HG03103 (cell line): ENCODE measurements at regions not wholly inside any gene's neighbourhood (a gene's known extent, or its start where the extent isn't known, plus 50 kb on each side); places are given as distances from the start of the nearest gene placed in this dataset.
"Not testable (repeated sequence)": the region's sequence is repeated elsewhere in the genome, so short reads cannot be mapped to it uniquely, and the experiment has no call there.

Source experiments
- ATAC-seq: cut with Tn5 transposase; IDR thresholded peaks from one replicate; pipeline ENCODE4 v1.9.1; 2021; ENCODE audit warnings: low read depth; ENCODE audit not compliant: unreplicated experiment

DNA sequence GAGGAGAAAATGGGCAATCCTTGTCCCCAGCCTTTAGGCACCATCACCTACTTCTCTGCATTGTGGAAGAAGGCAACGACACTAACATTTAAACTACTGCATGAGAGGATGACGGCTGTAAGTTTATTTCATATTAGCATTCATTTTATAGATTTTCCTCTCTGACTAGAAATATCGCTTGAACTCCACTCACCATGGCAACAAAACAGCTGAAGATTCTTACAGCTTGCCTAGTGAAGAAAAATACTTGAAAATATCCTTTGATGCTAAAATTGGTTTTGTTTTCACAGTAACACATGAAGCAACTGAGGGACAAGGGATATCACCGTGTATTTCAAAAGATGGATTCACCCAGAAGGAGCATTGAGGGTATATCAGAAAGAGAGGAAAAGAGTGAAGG lies 284.3 kb downstream of the LIG4 start:
- no peak for ATAC-seq

DNA sequence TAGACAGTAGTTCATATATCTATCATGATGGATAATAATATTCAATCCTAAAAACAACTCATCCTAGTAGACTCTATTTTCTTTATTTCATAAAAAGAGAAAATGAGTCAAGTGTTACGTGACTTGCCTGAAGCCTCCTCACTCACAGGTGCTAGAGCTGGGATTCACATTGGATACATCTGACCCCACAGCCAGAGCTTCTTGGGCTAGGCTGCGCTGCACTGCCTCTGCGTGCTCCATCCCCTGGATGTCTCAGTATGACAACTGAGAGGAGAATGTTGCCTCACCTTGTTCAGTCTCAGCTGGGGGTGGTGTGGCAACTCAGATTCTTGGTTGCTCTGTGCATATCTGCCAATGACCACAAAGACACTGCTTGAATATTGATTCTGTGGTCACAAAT lies 286.6 kb downstream of the LIG4 start:
- ATAC-seq: no peak

DNA sequence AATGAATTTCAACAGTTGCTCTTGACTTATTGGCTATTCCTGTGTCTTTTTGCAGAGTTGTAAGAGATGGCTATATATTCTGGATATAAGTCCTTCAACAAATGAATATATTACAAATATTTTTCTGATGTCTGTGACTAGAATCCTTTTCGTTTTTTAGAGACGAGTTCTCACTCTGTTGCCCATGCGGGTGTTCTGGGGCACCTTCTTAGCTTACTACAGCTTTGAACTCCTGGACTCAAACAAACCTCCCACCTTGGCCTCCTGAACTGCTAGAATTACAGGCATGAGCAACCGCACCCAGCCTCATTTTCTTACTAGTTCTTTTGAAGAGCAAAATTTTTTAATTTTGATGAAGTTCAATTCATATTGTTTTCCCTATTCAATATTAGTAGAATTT lies 287.8 kb downstream of the LIG4 start:
- ATAC-seq: no peak

DNA sequence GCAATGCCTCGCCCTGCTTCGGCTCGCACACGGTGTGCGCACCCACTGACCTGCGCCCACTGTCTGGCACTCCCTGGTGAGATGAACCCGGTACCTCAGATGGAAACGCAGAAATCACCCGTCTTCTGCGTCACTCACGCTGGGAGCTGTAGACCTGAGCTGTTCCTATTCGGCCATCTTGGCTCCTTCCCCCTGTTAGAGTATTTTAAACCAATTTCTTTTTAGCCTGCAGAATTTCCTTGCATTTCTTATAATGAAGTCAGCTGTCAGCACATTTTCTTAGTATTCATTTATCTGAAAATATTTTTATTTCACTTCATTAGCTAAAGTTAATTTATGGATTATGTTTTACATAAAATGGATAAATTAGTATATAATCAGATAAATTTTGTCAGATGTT lies 288.8 kb downstream of the LIG4 start:
- ATAC-seq: not testable (repeated sequence)

DNA sequence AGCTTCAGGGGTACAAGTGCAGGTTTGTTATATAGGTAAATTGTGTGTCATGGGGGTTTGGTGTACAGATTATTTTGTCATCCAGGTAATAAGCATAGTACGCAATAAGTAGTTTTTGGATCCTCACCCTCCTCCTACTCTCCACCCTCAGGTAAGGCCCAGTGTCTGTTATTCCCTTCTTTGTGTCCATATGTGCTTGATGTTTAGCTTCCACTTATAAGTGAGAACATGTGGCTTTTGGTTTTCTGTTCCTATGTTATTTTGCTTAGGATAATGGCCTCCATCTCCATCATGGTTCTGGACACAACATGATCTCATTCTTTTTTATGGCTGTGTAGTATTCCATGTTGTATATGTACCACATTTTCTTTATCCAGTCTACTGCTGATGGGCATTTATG lies 298.4 kb downstream of the LIG4 start:
- not testable (repeated sequence) for ATAC-seq

DNA sequence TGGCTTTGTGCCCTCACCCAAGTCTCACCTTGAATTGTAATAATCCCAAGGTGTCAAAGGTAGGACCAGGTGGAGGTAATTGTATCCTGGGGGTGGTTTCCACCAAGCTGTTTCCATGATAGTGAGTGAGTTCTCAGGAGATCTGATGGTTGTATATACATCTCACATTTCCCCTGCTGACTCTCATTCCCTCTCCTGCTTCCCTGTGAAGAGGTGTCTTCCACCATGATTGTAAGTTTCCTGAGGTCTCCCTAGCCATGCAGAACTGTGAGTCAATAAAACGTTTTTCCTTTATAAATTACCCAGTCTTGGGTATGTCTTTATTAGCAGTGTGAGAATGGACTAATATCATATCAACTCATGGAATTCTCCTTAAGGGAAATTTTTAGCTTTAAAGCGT lies 302.6 kb downstream of the LIG4 start:
- ATAC-seq: no peak

DNA sequence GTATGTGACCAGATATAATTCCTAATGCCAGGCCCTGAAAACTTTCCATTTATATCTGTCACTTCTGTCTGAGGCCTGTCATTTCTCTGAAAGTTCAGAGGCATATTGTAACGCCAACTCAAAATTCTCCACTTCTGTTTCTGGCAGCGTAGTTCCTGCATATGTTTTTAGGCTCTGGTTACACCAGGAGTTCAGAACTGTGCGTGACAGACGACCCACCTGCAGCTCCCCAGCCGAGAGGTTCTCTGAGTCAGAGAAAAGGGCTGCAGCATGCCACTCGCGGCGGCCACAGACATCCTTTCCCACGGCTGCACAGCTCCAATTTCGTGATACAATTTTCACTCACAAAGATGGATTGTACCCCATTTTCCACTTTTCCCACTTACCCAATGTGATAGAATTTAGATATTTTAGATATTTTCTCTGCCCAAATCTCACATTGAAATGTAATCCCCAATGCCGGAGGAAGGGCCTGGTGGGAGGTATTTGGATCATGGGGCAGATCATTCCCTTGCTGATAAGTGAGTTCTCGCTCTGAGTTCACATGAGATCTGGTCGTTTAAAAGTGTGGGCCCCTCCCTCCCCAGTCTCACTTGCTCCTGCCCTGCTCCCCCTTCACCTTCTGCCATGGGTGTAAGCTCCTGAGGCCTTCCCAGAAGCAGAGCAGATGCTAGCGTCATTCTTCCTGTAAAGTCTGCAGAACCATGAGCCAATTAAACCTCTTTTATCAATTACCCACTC lies 308.1 kb downstream of the LIG4 start:
- ATAC-seq: no peak

DNA sequence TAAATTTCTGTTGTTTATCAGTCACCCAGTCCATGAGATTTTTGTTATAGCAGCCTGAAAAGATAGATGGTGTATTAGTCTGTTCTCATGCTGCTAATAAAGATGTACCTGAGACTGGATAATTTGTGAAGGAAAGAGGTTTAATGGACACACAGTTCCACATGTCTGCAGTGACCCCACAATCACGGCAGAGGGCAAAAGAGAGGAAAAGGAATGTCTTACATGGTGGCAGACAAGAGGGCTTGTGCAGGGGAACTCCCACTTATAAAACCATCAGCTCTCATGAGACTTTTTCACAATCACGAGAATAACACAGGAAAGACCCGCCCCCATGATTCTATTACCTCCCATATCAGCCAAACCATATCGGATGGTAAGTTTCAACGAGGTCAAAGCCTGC lies 309.2 kb downstream of the LIG4 start:
- no peak for ATAC-seq

DNA sequence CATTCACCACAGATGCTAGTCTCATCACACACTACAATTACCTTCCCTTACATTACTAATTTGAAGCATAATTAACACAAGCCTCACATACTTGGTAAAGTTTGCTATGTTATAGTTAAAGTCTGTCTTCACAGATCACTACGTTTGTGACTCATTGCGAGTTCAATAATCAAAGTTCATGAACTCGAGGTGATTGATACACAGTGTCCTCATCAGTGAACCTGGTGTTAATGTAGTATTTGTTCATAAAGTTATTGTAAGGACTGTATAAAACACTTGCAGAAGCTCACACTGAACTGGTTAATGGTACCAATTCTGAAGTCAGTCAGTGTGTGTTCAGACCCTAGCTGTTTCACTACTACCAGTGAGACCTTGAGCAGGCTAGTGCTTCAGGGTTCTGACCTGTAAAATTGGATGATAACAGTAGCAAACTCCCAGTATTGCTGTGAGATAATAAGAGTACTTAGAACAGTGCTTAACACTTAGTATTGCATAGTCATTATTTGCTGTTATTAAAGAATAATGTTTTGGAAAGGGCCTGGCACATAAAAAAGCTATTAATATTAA lies 313.3 kb downstream of the LIG4 start:
- ATAC-seq: no peak

DNA sequence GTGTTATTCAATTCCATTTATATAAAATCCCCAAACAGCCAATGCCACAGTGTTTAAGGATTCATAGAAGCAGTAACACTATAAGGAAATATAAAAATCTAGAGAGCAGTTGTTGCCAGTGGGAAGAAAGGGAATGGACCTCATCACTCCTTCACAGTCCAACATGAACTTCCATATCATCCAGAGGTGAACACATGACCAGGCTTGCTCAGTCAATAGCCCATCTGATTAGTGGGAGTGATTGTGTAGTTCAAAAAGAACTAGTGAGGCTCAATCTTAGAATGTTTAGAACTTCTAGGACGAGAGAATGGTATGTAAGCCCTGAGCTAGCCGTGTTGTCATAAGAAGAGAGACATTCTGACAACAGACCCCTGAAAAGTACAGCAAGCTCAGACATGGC lies 314.1 kb downstream of the LIG4 start:
- no peak for ATAC-seq

DNA sequence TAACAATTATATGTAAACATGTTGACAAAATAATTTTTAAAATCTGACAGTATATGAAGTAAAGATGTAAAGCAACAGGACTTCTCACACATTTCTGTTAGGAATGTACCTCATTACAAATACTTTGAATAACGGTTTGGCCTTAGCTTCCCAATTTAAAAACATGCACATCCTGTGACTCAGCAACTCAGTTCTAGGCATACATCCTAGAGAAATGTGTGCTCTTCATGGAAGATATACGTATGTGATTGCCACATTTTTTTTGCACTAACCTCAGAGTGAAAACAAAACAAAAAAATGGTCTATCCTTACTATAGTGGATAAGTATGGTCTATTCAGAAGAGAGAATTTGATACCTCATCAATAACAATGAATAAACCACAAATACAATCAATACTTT lies 314.6 kb downstream of the LIG4 start:
- ATAC-seq: no peak

DNA sequence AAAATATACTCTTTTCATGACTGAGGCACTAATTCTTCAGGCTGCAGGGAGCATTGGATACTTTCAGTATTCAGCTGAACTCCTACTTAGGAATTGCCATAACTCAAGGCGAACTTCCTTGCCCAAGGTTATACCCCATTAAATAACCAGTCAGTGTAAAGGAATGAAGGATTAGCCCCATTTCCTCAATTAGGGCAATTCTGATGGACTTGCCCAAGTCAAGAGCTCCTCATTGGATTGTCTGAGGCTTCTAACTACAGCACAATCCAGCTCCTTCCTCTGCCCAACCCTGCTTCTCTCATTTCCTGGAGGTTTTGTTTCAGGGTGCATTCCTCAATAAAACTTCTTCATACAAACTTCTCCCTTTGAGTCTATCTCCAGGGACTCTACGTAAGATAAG lies 329.2 kb downstream of the LIG4 start:
- ATAC-seq: no peak

DNA sequence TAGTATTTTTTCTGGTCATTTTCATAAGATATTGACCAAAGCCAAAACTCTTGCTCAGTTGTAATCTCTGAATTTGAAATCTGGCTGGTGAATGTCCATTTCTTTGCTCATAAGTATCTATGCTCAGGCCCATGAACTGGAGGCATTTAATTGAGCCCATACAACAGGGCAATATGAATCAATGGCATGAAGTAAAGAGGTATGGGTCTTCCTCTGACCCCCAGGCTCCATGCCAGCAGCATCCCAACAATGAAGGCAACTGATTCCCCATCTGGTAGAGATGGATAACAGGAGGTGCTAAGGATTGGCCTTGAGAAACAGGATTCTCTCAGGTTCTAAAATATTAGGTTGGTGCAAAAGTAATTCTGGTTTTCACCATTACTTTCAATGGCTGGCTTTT lies 330.8 kb downstream of the LIG4 start:
- ATAC-seq: no peak

DNA sequence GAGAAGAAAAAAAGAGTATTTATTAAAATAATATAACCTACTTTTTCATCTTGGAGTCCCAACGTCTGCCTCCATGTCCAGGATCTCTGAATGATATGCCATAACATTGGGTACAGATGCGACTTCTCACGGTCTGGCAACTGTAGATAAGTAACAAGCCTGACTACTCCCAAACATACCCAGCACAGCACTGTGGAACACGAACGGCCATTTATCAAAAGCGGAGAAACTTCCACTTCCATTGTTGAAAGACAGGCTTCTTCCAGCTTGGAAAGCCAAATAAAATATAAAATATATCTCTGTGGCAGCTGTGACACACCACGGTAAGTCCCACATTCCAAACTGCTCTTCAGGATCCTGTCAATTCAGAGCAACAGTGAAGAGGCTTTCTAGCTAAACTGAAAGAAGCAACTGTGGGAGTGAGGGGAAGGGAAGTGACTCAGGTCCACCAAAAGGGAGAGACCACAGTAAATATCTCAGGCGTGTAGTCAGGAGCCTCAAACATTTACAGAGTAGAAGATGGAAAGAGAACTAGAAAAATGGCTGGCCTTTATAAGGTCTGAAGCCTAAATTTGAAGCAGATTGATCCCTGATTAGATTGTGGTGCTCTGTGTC lies 331.7 kb downstream of the LIG4 start:
- ATAC-seq: no peak

DNA sequence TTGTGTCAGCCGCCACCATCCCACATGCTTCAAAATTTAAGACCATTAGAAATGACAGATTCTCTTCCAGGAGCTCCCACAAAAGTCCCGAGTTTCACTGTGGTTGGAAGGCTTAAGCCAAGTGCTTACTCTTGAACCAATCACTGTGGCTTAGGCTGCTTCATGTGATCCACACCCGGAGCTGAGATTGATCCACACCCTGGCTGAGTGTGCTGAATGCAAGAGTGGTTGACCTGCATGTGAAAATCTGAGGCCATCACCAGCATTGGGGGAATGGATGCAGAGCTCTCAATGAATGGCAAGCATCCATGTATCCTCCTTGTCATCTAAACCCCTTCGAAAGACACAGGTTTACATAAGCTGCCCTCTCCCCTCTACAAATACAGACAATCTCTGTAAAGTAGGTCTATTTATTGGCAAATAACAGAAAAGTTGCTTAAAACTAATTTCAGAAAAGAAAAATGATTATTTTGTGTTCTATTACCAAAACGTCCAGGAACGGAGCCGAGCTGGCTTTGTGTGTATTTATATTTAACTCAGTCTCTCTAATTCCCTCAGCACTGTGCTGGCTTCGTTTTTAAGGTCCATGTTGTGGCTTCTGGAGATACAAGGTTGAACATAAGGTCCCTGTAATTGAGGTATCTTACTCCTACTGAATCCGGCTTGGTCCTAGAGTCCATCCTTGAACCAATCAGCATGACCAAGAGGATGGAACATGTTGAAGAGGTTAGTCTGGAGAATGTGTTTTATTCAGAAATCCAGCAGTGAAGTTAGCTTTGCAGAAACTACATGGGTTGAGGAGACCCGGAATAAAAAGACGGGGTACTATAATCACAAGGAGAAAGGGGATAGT lies 332.4 kb downstream of the LIG4 start:
- ATAC-seq: no peak

DNA sequence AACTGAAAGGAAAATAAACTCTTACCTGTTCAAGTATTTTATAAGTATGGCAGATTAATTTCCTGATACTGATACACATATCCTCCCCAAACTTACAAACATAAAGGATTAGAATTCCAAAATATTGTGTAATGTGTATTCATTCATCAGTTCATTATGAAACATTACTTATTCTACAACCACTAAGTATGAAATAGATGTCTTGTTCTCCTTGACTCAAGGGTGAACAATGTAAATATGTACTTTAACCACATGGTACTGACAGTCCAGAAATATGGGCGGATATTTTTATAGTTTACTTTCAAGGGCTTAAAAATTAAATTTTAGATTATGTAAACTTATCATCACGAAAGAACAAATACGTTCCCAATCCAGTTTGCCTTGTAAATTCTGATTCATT lies 334.0 kb downstream of the LIG4 start:
- ATAC-seq: no peak

DNA sequence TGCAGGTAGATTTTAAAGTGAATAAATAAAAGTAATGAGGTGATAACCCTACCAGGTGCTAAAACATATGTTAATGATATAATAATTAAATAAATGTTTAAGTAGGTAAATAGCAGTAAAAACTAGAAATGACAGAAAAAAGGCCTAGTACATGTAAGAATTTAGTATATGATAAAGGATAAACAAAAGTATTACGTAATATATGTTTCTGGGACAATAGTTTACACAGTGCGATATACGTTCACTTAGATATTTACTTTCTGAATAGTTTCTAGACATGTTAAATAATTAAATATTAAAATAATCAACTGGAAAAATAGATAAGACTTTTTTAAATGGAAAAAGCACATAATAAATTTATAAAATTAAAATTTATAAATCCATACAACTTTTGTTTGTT lies 340.9 kb downstream of the LIG4 start:
- ATAC-seq: no peak

DNA sequence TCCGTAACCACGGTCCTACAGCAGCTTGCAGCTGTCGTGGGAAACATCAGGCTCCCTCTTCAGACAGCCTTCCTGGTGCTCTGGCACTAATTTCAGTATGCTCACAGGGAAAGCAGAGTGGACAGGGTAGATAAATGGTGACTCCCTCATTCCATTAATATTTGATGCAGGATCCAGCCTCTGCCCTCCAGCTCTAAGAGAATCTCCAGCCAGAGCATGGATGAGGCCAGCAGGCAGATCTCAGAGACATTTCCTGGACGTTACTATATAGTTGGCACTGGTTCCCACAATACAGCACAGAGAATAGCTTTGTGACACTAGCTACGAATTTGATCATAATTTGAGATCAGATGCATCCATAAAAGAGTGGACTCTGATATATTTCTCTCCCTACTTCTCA lies 341.4 kb downstream of the LIG4 start:
- no peak for ATAC-seq

DNA sequence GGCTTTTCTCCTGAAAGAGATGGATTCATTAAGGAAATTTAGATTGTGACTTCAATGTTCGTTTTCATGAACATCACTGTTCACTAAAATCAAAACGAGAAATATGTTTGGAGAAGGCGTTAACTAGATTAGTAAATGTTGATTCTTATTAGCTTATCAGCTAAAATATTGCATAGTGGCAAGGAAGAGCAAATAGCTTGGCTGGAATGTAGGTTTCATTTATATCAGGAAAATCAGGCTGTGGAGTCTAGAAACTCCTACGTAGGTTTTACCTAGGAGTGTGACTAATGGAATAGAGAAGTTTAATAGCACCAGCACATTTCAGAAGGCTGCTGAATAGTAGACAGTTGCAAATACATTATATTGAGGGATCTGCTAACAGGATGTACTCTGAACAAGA lies 344.9 kb downstream of the LIG4 start:
- ATAC-seq: no peak

DNA sequence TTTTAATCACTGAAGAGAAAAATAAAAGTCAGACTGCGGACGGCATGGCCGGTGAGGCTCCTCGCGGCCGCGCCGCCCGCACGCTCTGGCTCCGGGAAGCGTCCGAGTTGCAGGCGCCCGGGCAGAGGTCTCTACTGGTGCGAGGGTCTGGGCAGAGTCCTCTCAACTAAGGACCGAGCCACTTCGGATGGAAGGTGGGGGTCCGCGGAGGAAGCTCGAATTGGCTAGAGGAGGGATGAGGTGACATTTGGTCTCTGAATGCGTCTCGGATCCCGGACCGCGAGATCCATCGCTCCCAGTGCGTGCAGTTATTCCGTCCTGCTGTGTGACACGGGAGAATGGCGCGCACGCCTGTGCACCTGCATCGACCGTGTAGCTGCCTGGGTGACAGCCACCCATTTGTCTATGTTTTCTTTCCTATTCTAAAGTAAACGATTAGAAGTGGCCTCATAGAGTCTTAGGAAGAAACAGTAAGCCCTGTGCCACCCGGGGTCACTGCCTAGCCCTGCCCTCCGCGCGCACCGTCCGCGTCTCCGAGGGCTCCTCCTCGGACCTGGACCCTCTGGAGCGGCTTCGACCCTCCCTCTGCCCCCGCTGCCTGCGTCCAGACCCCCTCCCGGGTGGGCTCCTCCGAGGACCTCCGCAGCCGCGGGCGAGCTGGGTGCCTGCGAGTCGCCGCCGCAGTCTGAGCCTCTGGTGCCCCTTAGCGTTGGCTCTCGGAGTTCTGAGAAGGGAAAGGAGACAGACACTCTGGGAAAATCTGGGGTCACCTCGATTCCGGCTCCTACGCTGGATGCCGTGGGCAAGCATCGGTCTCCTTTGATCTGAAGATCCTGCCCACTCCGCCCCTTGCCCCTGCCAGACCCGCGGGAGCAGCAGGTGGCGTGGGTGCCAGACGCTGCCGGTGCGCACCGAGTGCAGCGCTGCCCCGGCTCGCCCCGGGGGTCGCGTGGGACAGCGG lies 347.4 kb downstream of the LIG4 start:
- ATAC-seq: no peak
